ENCODE measurements at regions not wholly inside any gene's neighbourhood (a gene's known extent, or its start where the extent isn't known, plus 50 kb on each side); places are given as distances from the start of the nearest gene placed in this dataset.

GRCh38 chr11:71165771-71166170 lies 86.6 kb downstream of the SHANK2 start:
- TF ChIP-seq CTCF (IDR thresholded peaks at IDR 0.05) (no peak), POLR2AphosphoS5 (IDR thresholded peaks at IDR 0.05; ENCODE audit: insufficient read depth in 1 of 2, low read depth in 1 of 2) (no peak), POLR2A (IDR thresholded peaks at IDR 0.05) (no peak)
